Tibial artery (tissue), 4 donors: ENCODE measurements at regions not wholly inside any gene's neighbourhood (a gene's known extent, or its start where the extent isn't known, plus 50 kb on each side); places are given as distances from the start of the nearest gene placed in this dataset.

Source experiments
- DNase-seq, 2 donors: peaks; one replicate each; pipeline ENCODE4 v3.0.0-alpha.2; 2019
- H3K27ac ChIP-seq, 2 donors: fragments of 200-600 bp; sonication (generic) in 1 of 2; 1 replicate in 1 of 2; 2 replicates in 1 of 2; pipeline ENCODE4 v1.5.1; 2018 to 2019; ENCODE audit warnings: mild to moderate bottlenecking in 1 of 2
- H3K27me3 ChIP-seq, 2 donors: fragments of 200-600 bp; sonication (generic) in 1 of 2; one replicate each; pipeline versions ENCODE4 v1.5.1 to v1.6.0; 2016 to 2019
- H3K36me3 ChIP-seq, 3 donors: fragments of 200-600 bp; sonication (generic) in 2 of 3; one replicate each; pipeline ENCODE4 v1.5.1; 2016 to 2019; ENCODE audit warnings: mild to moderate bottlenecking in 2 of 3
- H3K4me1 ChIP-seq, 4 donors: fragments of 200-600 bp; sonication (generic) in 2 of 4; 1 replicate in 3 of 4; 2 replicates in 1 of 4; pipeline ENCODE4 v1.5.1; 2016 to 2019
- H3K4me3 ChIP-seq, 2 donors: fragments of 200-600 bp; sonication (generic) in 1 of 2; 1 replicate in 1 of 2; 2 replicates in 1 of 2; pipeline ENCODE4 v1.5.1; 2018 to 2019; ENCODE audit warnings: mild to moderate bottlenecking in 2 of 2
- H3K9me3 ChIP-seq, 3 donors: fragments of 200-600 bp; sonication (generic) in 1 of 3; one replicate each; pipeline ENCODE4 v1.5.1; 2016 to 2019
- intact Hi-C: fragments of 100-400 bp; cut with DNase I; formaldehyde crosslinking; loops from one replicate; pipeline ENCODE4 v1.15.0; 2023; ENCODE audit warnings: low total_unique reads
- TF ChIP-seq, protein P1 (sequence below), 2 experiments: fragments of 200-600 bp in 1 of 2; fragments of 450-650 bp in 1 of 2; IDR thresholded peaks; one replicate each; pipeline ENCODE4 v1.5.1; 2017 to 2019; ENCODE audit warnings: antibody characterized with exemption in 2 of 2, mild to moderate bottlenecking in 1 of 2, moderate library complexity in 1 of 2

DNA sequence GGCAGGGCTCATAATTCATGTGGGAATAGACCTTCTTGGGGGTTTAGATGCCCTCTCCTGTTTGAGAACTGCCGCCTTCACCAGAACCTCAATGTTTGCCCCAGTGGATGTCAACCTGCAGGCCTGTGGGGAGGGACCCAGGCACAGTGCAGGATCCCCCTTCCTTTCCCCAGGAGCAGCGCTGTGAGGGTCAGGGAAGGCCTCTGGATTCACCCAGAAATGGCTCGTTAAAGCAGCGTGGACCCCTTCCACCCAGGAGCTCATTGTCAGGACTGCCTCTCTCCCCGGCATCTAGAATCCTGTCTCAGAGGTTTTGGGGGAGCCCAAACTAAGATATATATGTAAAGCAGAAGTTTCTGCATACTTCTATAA, 188.3 kb downstream of the GADD45G start:
- DNase-seq = peak in 1 of 2 donors; percentile 15
- Histone ChIP-seq H3K36me3 (no peaks in the 10 kb centered on the region), H3K4me3 (no peak overlapping the region), H3K27me3 (no peaks in the 10 kb centered on the region), H3K27ac (no peak overlapping the region), H3K9me3 (no peaks in the 10 kb centered on the region), H3K4me1 (no peaks in the 10 kb centered on the region)
- intact Hi-C loops = no loop called here
- TF ChIP-seq, protein P1, sequence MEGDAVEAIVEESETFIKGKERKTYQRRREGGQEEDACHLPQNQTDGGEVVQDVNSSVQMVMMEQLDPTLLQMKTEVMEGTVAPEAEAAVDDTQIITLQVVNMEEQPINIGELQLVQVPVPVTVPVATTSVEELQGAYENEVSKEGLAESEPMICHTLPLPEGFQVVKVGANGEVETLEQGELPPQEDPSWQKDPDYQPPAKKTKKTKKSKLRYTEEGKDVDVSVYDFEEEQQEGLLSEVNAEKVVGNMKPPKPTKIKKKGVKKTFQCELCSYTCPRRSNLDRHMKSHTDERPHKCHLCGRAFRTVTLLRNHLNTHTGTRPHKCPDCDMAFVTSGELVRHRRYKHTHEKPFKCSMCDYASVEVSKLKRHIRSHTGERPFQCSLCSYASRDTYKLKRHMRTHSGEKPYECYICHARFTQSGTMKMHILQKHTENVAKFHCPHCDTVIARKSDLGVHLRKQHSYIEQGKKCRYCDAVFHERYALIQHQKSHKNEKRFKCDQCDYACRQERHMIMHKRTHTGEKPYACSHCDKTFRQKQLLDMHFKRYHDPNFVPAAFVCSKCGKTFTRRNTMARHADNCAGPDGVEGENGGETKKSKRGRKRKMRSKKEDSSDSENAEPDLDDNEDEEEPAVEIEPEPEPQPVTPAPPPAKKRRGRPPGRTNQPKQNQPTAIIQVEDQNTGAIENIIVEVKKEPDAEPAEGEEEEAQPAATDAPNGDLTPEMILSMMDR (IDR thresholded peaks at IDR 0.05) = no peak

- H3K36me3 ChIP-seq = no peaks in the 10 kb centered on the region
- H3K4me3 ChIP-seq = no peak overlapping the region
- no peaks in the 10 kb centered on the region for H3K9me3 ChIP-seq
- TF ChIP-seq, protein P1 (IDR thresholded peaks at IDR 0.05) = no peak
- DNase-seq = peak in 1 of 2 donors; percentile 23
- H3K27me3 ChIP-seq = no peaks in the 10 kb centered on the region
- no peaks in the 10 kb centered on the region for H3K4me1 ChIP-seq
- no peak overlapping the region for H3K27ac ChIP-seq
- intact Hi-C loops = no loop called here
Observed at GRCh38 chr9:89793551-89793950, 188.7 kb downstream of the GADD45G start.

DNA sequence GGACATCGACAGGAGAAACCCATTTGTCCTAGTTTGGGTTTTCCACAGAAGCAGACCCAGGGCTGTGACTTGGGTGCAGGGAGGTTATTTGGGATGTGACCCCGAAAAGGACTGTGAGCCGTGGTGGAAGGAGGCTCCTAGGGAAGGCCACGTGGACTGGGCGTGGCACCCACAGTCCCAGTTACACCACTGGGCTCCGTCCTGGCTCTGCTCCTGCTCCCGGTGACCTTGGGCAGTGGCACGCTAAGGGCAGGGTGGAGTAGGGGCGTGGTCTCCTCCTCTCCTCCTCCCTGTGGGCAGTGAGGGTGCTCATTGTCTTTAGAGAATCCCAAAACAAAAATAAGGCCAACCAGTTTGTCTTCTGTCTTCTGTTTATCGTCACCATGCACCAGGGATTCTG, 190.1 kb downstream of the GADD45G start:
- H3K27me3 ChIP-seq = no peaks in the 10 kb centered on the region
- H3K36me3 ChIP-seq = no peaks in the 10 kb centered on the region
- intact Hi-C loops = no loop called here
- H3K27ac ChIP-seq = no peak overlapping the region
- no peak overlapping the region for H3K4me3 ChIP-seq
- no peaks in the 10 kb centered on the region for H3K4me1 ChIP-seq
- TF ChIP-seq, protein P1 (IDR thresholded peaks at IDR 0.05) = no peak
- H3K9me3 ChIP-seq = no peaks in the 10 kb centered on the region
- DNase-seq = peak in 1 of 2 donors; percentile 27

DNA sequence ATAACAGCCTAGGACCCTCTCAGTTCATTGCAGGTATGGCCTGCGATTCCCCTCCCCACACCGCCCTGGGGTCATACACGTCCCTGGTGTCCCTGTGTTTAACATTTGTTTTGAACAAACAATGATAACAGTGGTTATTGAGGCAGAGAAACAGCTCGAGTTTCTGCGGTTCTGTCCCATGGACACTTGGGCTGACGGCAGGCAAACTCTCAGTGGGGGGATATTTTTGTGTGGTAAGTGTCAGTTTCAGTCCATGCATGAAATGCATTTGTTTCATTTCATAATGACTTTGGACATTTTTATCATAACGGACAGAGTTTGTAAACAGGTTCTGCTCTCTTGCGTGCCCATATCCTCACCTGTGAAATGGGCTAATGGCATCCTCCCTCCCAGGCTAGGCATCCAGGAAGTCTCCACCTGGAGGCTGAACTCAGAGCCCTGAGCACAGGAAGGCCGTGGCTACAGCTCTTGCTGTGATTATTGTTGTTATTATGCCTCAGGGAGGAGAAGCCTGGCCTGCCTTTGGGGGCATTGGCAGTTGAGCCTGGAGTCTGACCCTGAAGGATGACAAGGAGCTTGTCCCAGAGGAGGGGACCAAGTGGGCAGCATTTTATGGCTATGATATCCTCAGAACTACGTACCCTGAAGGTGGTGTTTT, 190.9 kb downstream of the GADD45G start:
- intact Hi-C loops = no loop called here
- Histone ChIP-seq H3K9me3 (no peaks in the 10 kb centered on the region), H3K4me3 (no peak overlapping the region), H3K27me3 (no peaks in the 10 kb centered on the region), H3K27ac (no peak overlapping the region), H3K4me1 (peaks cover 0 to 2% (median 0%) of the 10 kb centered on the region in 4 donors), H3K36me3 (no peaks in the 10 kb centered on the region)
- TF ChIP-seq, protein P1 (IDR thresholded peaks at IDR 0.05) = no peak
- peak in 1 of 2 donors; percentile 31 for DNase-seq

- Histone ChIP-seq H3K4me1 (peaks cover 0 to 9% (median 6%) of the 10 kb centered on the region in 4 donors), H3K27me3 (no peaks in the 10 kb centered on the region)
- DNase-seq = peak in 1 of 2 donors; percentile 48
Observed at GRCh38 chr9:89796606-89797005, 191.8 kb downstream of the GADD45G start.

More at GRCh38 chr9:89796606-89797005, 191.8 kb downstream of the GADD45G start:
- Histone ChIP-seq H3K27ac (no peak overlapping the region), H3K36me3 (no peaks in the 10 kb centered on the region), H3K9me3 (no peaks in the 10 kb centered on the region), H3K4me3 (no peak overlapping the region)
- intact Hi-C loops = no loop called here
- TF ChIP-seq, protein P1 (IDR thresholded peaks at IDR 0.05) = no peak
